ENCODE measurements at regions not wholly inside any gene's neighbourhood (a gene's known extent, or its start where the extent isn't known, plus 50 kb on each side); places are given as distances from the start of the nearest gene placed in this dataset.

- DNase-seq: peak; percentile 27
Observed at GRCh38 chr6:169839029-169839481, 87.6 kb downstream of the ERMARD start.

GRCh38 chr6:169838346-169839028, 87.1 kb downstream of the ERMARD start:
- peak; percentile 74 for DNase-seq

GRCh38 chr6:169837529-169838250, 86.3 kb downstream of the ERMARD start:
- DNase-seq: no peak

GRCh38 chr6:169833258-169833794, 81.9 kb downstream of the ERMARD start:
- no peak for DNase-seq

GRCh38 chr6:169832247-169832948, 81.0 kb downstream of the ERMARD start:
- DNase-seq: no peak

GRCh38 chr6:169831450-169832246, 80.2 kb downstream of the ERMARD start:
- peak; percentile 93 for DNase-seq

Data from eye (tissue), 1 donor.